T-helper 1 cell treated with Interleukin-12 subunit alpha and Interleukin-12 subunit beta and Interleukin-4 antibody, amounts not matched to agents 30 μg/mL and 1 μg/mL, for 36 hours (primary cell): ENCODE measurements at regions not wholly inside any gene's neighbourhood (a gene's known extent, or its start where the extent isn't known, plus 50 kb on each side); places are given as distances from the start of the nearest gene placed in this dataset.
"Not testable (repeated sequence)": the region's sequence is repeated elsewhere in the genome, so short reads cannot be mapped to it uniquely, and the experiment has no call there.

ENCODE experiments used
- H3K27ac Mint-ChIP-seq: one replicate; pipeline ENCODE4 v1.8.0; 2021; ENCODE audit warnings: mild to moderate bottlenecking, mixed read lengths
- H3K27me3 Mint-ChIP-seq: one replicate; pipeline ENCODE4 v1.8.0; 2021; ENCODE audit warnings: low read depth, mixed read lengths
- H3K36me3 Mint-ChIP-seq: one replicate; pipeline ENCODE4 v1.8.0; 2021; ENCODE audit warnings: low read depth, mixed read lengths
- H3K4me1 Mint-ChIP-seq: one replicate; pipeline ENCODE4 v1.8.0; 2021; ENCODE audit warnings: low read depth, mixed read lengths
- H3K4me3 Mint-ChIP-seq: one replicate; pipeline ENCODE4 v1.8.0; 2021; ENCODE audit warnings: mild to moderate bottlenecking, moderate library complexity, mixed read lengths
- H3K9me3 Mint-ChIP-seq: one replicate; pipeline ENCODE4 v1.8.0; 2021; ENCODE audit warnings: mixed read lengths

GRCh38 chr5:138677782-138678181, 75.4 kb upstream of the CTNNA1 start:
- Mint-ChIP-seq H3K27ac (no peak overlapping the region), H3K36me3 (no peaks in the 10 kb centered on the region), H3K4me3 (no peak overlapping the region), H3K27me3 (peaks cover 60% of the 10 kb centered on the region), H3K4me1 (no peaks in the 10 kb centered on the region), H3K9me3 (peaks cover 14% of the 10 kb centered on the region)

- Mint-ChIP-seq H3K9me3 (peaks cover 14% of the 10 kb centered on the region), H3K27ac (no peak overlapping the region), H3K4me1 (no peaks in the 10 kb centered on the region), H3K4me3 (no peak overlapping the region), H3K36me3 (no peaks in the 10 kb centered on the region), H3K27me3 (peaks cover 61% of the 10 kb centered on the region)
These were observed 76.5 kb upstream of the CTNNA1 start for GRCh38 chr5:138676556-138677193.

GRCh38 chr5:138676002-138676401, 77.2 kb upstream of the CTNNA1 start:
- Mint-ChIP-seq H3K4me1 (no peaks in the 10 kb centered on the region), H3K4me3 (no peak overlapping the region), H3K27me3 (peaks cover 57% of the 10 kb centered on the region), H3K27ac (no peak overlapping the region), H3K9me3 (peaks cover 14% of the 10 kb centered on the region), H3K36me3 (no peaks in the 10 kb centered on the region)

GRCh38 chr5:138668451-138669380, 84.5 kb upstream of the CTNNA1 start:
- Mint-ChIP-seq H3K27ac (no peak overlapping the region), H3K4me3 (no peak overlapping the region), H3K36me3 (no peaks in the 10 kb centered on the region), H3K27me3 (peaks cover 85% of the 10 kb centered on the region), H3K4me1 (peaks cover 4% of the 10 kb centered on the region), H3K9me3 (no peaks in the 10 kb centered on the region)

- Mint-ChIP-seq H3K27me3 (peaks cover 85% of the 10 kb centered on the region), H3K4me1 (peaks cover 10% of the 10 kb centered on the region)
- not testable (repeated sequence) for H3K9me3 Mint-ChIP-seq, H3K27ac Mint-ChIP-seq, H3K4me3 Mint-ChIP-seq, H3K36me3 Mint-ChIP-seq
These were observed 85.4 kb upstream of the CTNNA1 start for GRCh38 chr5:138667782-138668331.

GRCh38 chr5:138666226-138666742, 86.9 kb upstream of the CTNNA1 start:
- Mint-ChIP-seq H3K36me3 (no peaks in the 10 kb centered on the region), H3K27me3 (peaks cover 88% of the 10 kb centered on the region), H3K27ac (no peak overlapping the region), H3K4me1 (peaks cover 13% of the 10 kb centered on the region), H3K9me3 (no peaks in the 10 kb centered on the region), H3K4me3 (no peak overlapping the region)

- Mint-ChIP-seq H3K4me3 (no peak overlapping the region), H3K27me3 (peaks cover 96% of the 10 kb centered on the region), H3K36me3 (no peaks in the 10 kb centered on the region), H3K4me1 (peaks cover 13% of the 10 kb centered on the region), H3K9me3 (no peaks in the 10 kb centered on the region), H3K27ac (no peak overlapping the region)
These were observed 88.0 kb upstream of the CTNNA1 start for GRCh38 chr5:138665261-138665660.

DNA sequence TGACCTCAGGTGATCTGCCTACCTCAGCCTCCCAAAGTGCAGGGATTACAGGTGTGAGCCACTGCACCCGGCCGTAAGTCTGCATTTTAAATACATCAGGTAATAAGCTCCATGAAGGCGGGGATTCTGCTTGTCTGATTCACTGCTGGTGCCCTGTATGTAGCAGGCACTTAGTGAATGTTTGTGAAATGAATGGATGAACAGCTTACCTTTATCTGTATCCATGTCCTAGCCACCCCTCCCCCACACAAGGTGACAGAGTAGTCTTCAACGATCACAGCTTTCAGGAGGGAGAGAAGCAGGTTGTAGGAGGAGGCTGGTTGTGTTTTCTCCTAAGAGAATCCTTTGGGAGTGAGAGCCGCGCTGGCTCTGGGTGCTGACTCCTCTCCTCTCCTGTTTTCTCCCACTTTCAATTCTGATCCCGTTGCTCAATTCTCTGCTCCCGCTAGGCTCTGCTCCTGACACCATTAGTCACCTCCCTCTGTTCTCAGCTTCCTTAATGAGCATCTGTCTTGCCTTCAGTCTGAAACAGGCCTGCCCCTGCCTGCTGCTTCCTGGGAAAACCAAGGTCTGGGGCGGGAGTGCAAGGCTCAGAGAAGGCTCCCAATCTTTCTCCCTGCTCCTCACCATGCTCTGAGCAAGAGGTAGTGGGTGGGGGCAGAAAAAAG, 88.8 kb upstream of the CTNNA1 start:
- Mint-ChIP-seq H3K9me3 (no peaks in the 10 kb centered on the region), H3K27ac (no peak overlapping the region), H3K4me1 (peaks cover 13% of the 10 kb centered on the region), H3K27me3 (peaks cover 96% of the 10 kb centered on the region), H3K36me3 (no peaks in the 10 kb centered on the region), H3K4me3 (no peak overlapping the region)

DNA sequence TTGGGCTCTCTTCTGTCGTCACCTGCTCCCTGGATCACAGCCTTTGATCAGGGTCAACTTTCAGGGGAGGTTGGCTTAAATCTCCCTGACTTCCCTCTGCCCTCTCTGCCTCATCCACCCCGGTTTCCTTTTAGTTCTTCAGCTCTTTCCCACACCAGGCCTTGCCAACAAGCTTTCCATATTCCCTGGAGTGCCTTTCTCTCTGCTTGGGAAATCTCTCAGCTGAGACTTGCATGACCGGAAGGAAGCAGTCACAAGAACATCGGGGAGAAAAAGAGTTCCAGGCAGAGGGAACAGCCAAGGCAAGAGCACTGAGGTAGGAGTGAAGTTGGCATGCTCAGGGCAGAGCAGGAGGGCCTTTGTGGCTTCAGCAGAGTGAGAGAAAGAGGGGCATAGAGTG, 88.4 kb upstream of the HSPA9 start:
- H3K4me3 Mint-ChIP-seq, result no peak overlapping the region
- H3K36me3 Mint-ChIP-seq, result no peaks in the 10 kb centered on the region
- H3K9me3 Mint-ChIP-seq, result no peaks in the 10 kb centered on the region
- H3K27ac Mint-ChIP-seq, result no peak overlapping the region
- peaks cover 96% of the 10 kb centered on the region for H3K27me3 Mint-ChIP-seq
- peaks cover 9% of the 10 kb centered on the region for H3K4me1 Mint-ChIP-seq

GRCh38 chr5:138663009-138663408, 87.8 kb upstream of the HSPA9 start:
- Mint-ChIP-seq H3K4me1 (peaks cover 9% of the 10 kb centered on the region), H3K27ac (no peak overlapping the region)

GRCh38 chr5:138662599-138662998, 87.4 kb upstream of the HSPA9 start:
- no peaks in the 10 kb centered on the region for H3K9me3 Mint-ChIP-seq
- H3K36me3 Mint-ChIP-seq, result no peaks in the 10 kb centered on the region
- no peak overlapping the region for H3K4me3 Mint-ChIP-seq
- H3K4me1 Mint-ChIP-seq, result peaks cover 9% of the 10 kb centered on the region
- peaks cover 92% of the 10 kb centered on the region for H3K27me3 Mint-ChIP-seq
- H3K27ac Mint-ChIP-seq, result no peak overlapping the region

More at GRCh38 chr5:138663009-138663408, 87.8 kb upstream of the HSPA9 start:
- Mint-ChIP-seq H3K27me3 (peaks cover 93% of the 10 kb centered on the region), H3K9me3 (no peaks in the 10 kb centered on the region), H3K4me3 (no peak overlapping the region), H3K36me3 (no peaks in the 10 kb centered on the region)

- H3K27ac Mint-ChIP-seq, result no peak overlapping the region
- H3K9me3 Mint-ChIP-seq, result no peaks in the 10 kb centered on the region
- H3K36me3 Mint-ChIP-seq, result no peaks in the 10 kb centered on the region
- H3K27me3 Mint-ChIP-seq, result peaks cover 96% of the 10 kb centered on the region
- peaks cover 9% of the 10 kb centered on the region for H3K4me1 Mint-ChIP-seq
- no peak overlapping the region for H3K4me3 Mint-ChIP-seq
These were observed 86.8 kb upstream of the HSPA9 start for GRCh38 chr5:138661991-138662434.

GRCh38 chr5:138661291-138661960, 86.2 kb upstream of the HSPA9 start:
- Mint-ChIP-seq H3K27me3 (peaks cover 96% of the 10 kb centered on the region), H3K4me1 (peaks cover 9% of the 10 kb centered on the region), H3K36me3 (no peaks in the 10 kb centered on the region), H3K9me3 (no peaks in the 10 kb centered on the region), H3K27ac (no peak overlapping the region), H3K4me3 (no peak overlapping the region)

- Mint-ChIP-seq H3K27me3 (peaks cover 96% of the 10 kb centered on the region), H3K4me3 (no peak overlapping the region), H3K9me3 (no peaks in the 10 kb centered on the region), H3K27ac (no peak overlapping the region), H3K4me1 (peaks cover 9% of the 10 kb centered on the region), H3K36me3 (no peaks in the 10 kb centered on the region)
These were observed 84.9 kb upstream of the HSPA9 start for GRCh38 chr5:138660051-138660572.
